Lower leg skin (tissue), 3 donors: ENCODE measurements at regions not wholly inside any gene's neighbourhood (a gene's known extent, or its start where the extent isn't known, plus 50 kb on each side); places are given as distances from the start of the nearest gene placed in this dataset.

Experiments used
- CTCF ChIP-seq, 3 donors: fragments of 450-650 bp; IDR thresholded peaks; one replicate each; pipeline ENCODE4 v1.5.1; 2016; ENCODE audit warnings: antibody characterized with exemption in 3 of 3, mild to moderate bottlenecking in 3 of 3, moderate library complexity in 2 of 3
- POLR2A ChIP-seq, 2 donors: fragments of 450-650 bp; IDR thresholded peaks; one replicate each; pipeline ENCODE4 v1.6.1; 2016 to 2017; ENCODE audit warnings: antibody characterized with exemption in 2 of 2, mild to moderate bottlenecking in 1 of 2, moderate library complexity in 1 of 2

GRCh38 chr15:60237446-60237845, 160.3 kb downstream of the ANXA2 start:
- TF ChIP-seq POLR2A (IDR thresholded peaks at IDR 0.05) (no peak), CTCF (IDR thresholded peaks at IDR 0.05) (no peak)
